GM23338 (cell line): ENCODE measurements at regions not wholly inside any gene's neighbourhood (a gene's known extent, or its start where the extent isn't known, plus 50 kb on each side); places are given as distances from the start of the nearest gene placed in this dataset.

Source experiments
- ATAC-seq: fragments of 200-7000 bp; cut with Tn5 transposase; 3 replicates; pipeline ENCODE4 v1.9.1; 2020
- DNase-seq: peaks from one replicate; pipeline ENCODE4 v3.0.0-alpha.2; 2015; ENCODE audit warnings: low spot score
- H2AFZ ChIP-seq: fragments of 200-600 bp; sonication (generic); 2 replicates; pipeline ENCODE4 v1.8.0; 2016; ENCODE audit warnings: antibody characterized with exemption, mild to moderate bottlenecking, moderate library complexity
- H3F3A ChIP-seq: fragments of 200-600 bp; sonication (generic); replicated peaks from 2 replicates; pipeline ENCODE4 v1.8.0; 2017; ENCODE audit warnings: antibody characterized with exemption, mixed run types, low read depth
- H3K27ac ChIP-seq: fragments of 200-600 bp; sonication (generic); 2 replicates; pipeline ENCODE4 v1.6.1; 2016; ENCODE audit warnings: low read depth
- H3K27me3 ChIP-seq: fragments of 200-600 bp; sonication (generic); 2 replicates; pipeline ENCODE4 v1.8.0; 2016; ENCODE audit warnings: mild to moderate bottlenecking, mixed run types, moderate library complexity; ENCODE audit not compliant: insufficient read depth
- H3K36me3 ChIP-seq: fragments of 200-600 bp; sonication (generic); 2 replicates; pipeline ENCODE4 v1.8.0; 2016; ENCODE audit warnings: mild to moderate bottlenecking; ENCODE audit not compliant: insufficient read depth
- H3K4me1 ChIP-seq: fragments of 200-600 bp; sonication (generic); 2 replicates; pipeline ENCODE4 v1.8.0; 2016; ENCODE audit warnings: mild to moderate bottlenecking, moderate library complexity; ENCODE audit not compliant: insufficient read depth
- H3K4me2 ChIP-seq: fragments of 200-600 bp; sonication (generic); 2 replicates; pipeline ENCODE4 v1.7.1; 2017; ENCODE audit warnings: mixed run types
- H3K4me3 ChIP-seq: fragments of 200-600 bp; sonication (generic); 2 replicates; pipeline ENCODE4 v1.6.1; 2016; ENCODE audit warnings: mixed run types
- H3K79me2 ChIP-seq: fragments of 200-600 bp; sonication (generic); replicated peaks from 2 replicates; pipeline ENCODE4 v1.8.0; 2017; ENCODE audit warnings: mild to moderate bottlenecking; ENCODE audit not compliant: insufficient read depth
- H3K9me2 ChIP-seq: fragments of 200-600 bp; sonication (generic); 2 replicates; pipeline ENCODE4 v1.8.0; 2017; ENCODE audit not compliant: insufficient read depth
- H4K20me1 ChIP-seq: fragments of 200-600 bp; sonication (generic); replicated peaks from 2 replicates; pipeline ENCODE4 v1.8.0; 2017; ENCODE audit warnings: mild to moderate bottlenecking; ENCODE audit not compliant: insufficient read depth
- H3K27ac Mint-ChIP-seq: 2 replicates; pipeline ENCODE4 v1.8.0; 2020; ENCODE audit warnings: inconsistent platforms, mild to moderate bottlenecking, moderate library complexity, mixed read lengths
- H3K27me3 Mint-ChIP-seq: 3 replicates; pipeline ENCODE4 v1.8.0; 2022; ENCODE audit warnings: low read depth, mild to moderate bottlenecking, moderate library complexity, mixed read lengths, inconsistent platforms; ENCODE audit not compliant: insufficient read depth, poor library complexity
- H3K36me3 Mint-ChIP-seq: 3 replicates; pipeline ENCODE4 v1.8.0; 2021; ENCODE audit warnings: low read depth, mild to moderate bottlenecking, inconsistent platforms, moderate library complexity, mixed read lengths
- H3K4me1 Mint-ChIP-seq: 3 replicates; pipeline ENCODE4 v1.8.0; 2020; ENCODE audit warnings: mild to moderate bottlenecking, inconsistent platforms, mixed read lengths
- H3K4me3 Mint-ChIP-seq: 3 replicates; pipeline ENCODE4 v1.8.0; 2021; ENCODE audit warnings: moderate library complexity, mild to moderate bottlenecking, inconsistent platforms, mixed read lengths
- H3K9me3 Mint-ChIP-seq: 3 replicates; pipeline ENCODE4 v1.8.0; 2020; ENCODE audit warnings: moderate library complexity, mild to moderate bottlenecking, inconsistent platforms, mixed read lengths
- CREB1 ChIP-seq: fragments of 250-450 bp; sonication (Bioruptor Pico); IDR thresholded peaks from 2 replicates; pipeline ENCODE4 v1.5.0; 2020; ENCODE audit warnings: low read depth, mild to moderate bottlenecking, moderate library complexity
- ETS1 ChIP-seq: IDR thresholded peaks from 2 replicates; pipeline ENCODE4 v1.6.1; 2016; ENCODE audit warnings: antibody characterized with exemption
- EZH2 ChIP-seq: fragments of 200-600 bp; sonication (generic); IDR thresholded peaks from one replicate; pipeline ENCODE4 v1.8.0; 2017; ENCODE audit warnings: antibody characterized with exemption, mild to moderate bottlenecking, low read depth; ENCODE audit not compliant: unreplicated experiment
- JUNB ChIP-seq: IDR thresholded peaks from one replicate; pipeline ENCODE4 v1.6.1; 2016; ENCODE audit warnings: antibody characterized with exemption; ENCODE audit not compliant: unreplicated experiment
- NANOG ChIP-seq: IDR thresholded peaks from 2 replicates; pipeline ENCODE4 v1.6.1; 2016; ENCODE audit warnings: antibody characterized with exemption, borderline replicate concordance
- POLR2AphosphoS5 ChIP-seq: IDR thresholded peaks from 2 replicates; pipeline ENCODE4 v1.6.1; 2016; ENCODE audit warnings: antibody characterized with exemption, low read depth
- STAT1 ChIP-seq: IDR thresholded peaks from one replicate; pipeline ENCODE4 v1.6.1; 2016; ENCODE audit warnings: antibody characterized with exemption; ENCODE audit not compliant: unreplicated experiment
- ZNF114 ChIP-seq: fragments of 250-450 bp; sonication (Bioruptor Pico); IDR thresholded peaks from 2 replicates; pipeline ENCODE4 v1.5.0; 2020; ENCODE audit warnings: mild to moderate bottlenecking, moderate library complexity
- ZNF331 ChIP-seq: fragments of 250-450 bp; sonication (Bioruptor Pico); IDR thresholded peaks from 2 replicates; pipeline ENCODE4 v1.5.0; 2020; ENCODE audit warnings: low read depth, mild to moderate bottlenecking, moderate library complexity
- TF ChIP-seq, protein P1 (sequence below), 2 experiments: fragments of 200-600 bp in 1 of 2; sonication (generic) in 1 of 2; conservative IDR thresholded peaks; 2 replicates each; pipeline versions ENCODE4 v1.5.1 to v1.6.1; 2016 to 2017; ENCODE audit warnings: antibody characterized with exemption in 2 of 2, low read depth in 2 of 2, mild to moderate bottlenecking in 2 of 2, moderate library complexity in 1 of 2

DNA sequence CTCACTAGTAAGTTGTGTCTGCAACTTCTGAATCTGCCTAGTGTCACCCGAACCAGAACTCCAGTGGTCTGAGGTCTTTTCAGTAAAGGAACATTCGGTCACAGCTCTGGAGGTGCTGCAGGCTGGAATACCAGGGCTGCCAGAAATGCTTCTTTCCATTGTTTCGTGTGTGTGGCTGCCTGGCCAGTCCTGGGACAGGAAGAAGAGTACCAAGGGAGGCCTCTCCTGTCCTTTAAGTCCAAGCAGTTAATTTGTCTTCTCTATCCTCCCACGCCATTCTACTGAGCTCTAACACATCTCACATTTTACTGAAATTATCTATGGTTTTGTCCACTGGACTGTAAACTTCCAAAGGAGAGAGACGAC is 196.0 kb downstream of the LNPK start:
- H3K27ac Mint-ChIP-seq = no peak overlapping the region
- Histone ChIP-seq H3K36me3 (no peaks in the 10 kb centered on the region), H3K79me2 (no peaks in the 10 kb centered on the region), H3K4me1 (no peaks in the 10 kb centered on the region), H3K27ac (no peak overlapping the region), H3K27me3 (no peaks in the 10 kb centered on the region), H3K4me3 (no peak overlapping the region), H3F3A (no peaks in the 10 kb centered on the region), H3K9me2 (no peaks in the 10 kb centered on the region), H3K4me2 (no peak overlapping the region), H4K20me1 (no peaks in the 10 kb centered on the region), H2AFZ (peak overlapping the region; percentile 9; the same call in 1 of the 2 replicates)
- TF ChIP-seq, protein P1, sequence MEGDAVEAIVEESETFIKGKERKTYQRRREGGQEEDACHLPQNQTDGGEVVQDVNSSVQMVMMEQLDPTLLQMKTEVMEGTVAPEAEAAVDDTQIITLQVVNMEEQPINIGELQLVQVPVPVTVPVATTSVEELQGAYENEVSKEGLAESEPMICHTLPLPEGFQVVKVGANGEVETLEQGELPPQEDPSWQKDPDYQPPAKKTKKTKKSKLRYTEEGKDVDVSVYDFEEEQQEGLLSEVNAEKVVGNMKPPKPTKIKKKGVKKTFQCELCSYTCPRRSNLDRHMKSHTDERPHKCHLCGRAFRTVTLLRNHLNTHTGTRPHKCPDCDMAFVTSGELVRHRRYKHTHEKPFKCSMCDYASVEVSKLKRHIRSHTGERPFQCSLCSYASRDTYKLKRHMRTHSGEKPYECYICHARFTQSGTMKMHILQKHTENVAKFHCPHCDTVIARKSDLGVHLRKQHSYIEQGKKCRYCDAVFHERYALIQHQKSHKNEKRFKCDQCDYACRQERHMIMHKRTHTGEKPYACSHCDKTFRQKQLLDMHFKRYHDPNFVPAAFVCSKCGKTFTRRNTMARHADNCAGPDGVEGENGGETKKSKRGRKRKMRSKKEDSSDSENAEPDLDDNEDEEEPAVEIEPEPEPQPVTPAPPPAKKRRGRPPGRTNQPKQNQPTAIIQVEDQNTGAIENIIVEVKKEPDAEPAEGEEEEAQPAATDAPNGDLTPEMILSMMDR (conservative IDR thresholded peaks at IDR 0.05; ENCODE audit: low read depth in 2 of 2) = no peak
- no peak for TF ChIP-seq ZNF114 (CRISPR knock-in tag)
- no peak overlapping the region for H3K4me3 Mint-ChIP-seq
- peaks cover 4% of the 10 kb centered on the region; the same call in 2 of the 3 replicates for H3K4me1 Mint-ChIP-seq
- no peaks in the 10 kb centered on the region for H3K9me3 Mint-ChIP-seq
- H3K36me3 Mint-ChIP-seq = no peaks in the 10 kb centered on the region
- peak; percentile 26 for DNase-seq
- no peaks in the 10 kb centered on the region for H3K27me3 Mint-ChIP-seq
- ATAC-seq = peak; percentile 44

- Mint-ChIP-seq H3K27me3 (no peaks in the 10 kb centered on the region), H3K4me3 (no peak overlapping the region), H3K36me3 (no peaks in the 10 kb centered on the region), H3K27ac (no peak overlapping the region), H3K4me1 (peaks cover 4% of the 10 kb centered on the region; the same call in 2 of the 3 replicates), H3K9me3 (no peaks in the 10 kb centered on the region)
- Histone ChIP-seq H3K79me2 (no peaks in the 10 kb centered on the region), H3F3A (no peaks in the 10 kb centered on the region), H3K9me2 (no peaks in the 10 kb centered on the region), H3K4me3 (no peak overlapping the region), H3K36me3 (no peaks in the 10 kb centered on the region), H3K4me2 (no peak overlapping the region), H4K20me1 (no peaks in the 10 kb centered on the region), H3K4me1 (no peaks in the 10 kb centered on the region), H3K27ac (no peak overlapping the region), H3K27me3 (no peaks in the 10 kb centered on the region), H2AFZ (peak overlapping the region; percentile 9; the same call in 1 of the 2 replicates)
- DNase-seq = no peak
- no peak for TF ChIP-seq NANOG
- no peak for TF ChIP-seq CREB1
- TF ChIP-seq ETS1 = no peak
- no peak for TF ChIP-seq EZH2
- no peak for TF ChIP-seq ZNF331 (CRISPR knock-in tag)
- no peak for TF ChIP-seq POLR2AphosphoS5
- no peak for TF ChIP-seq JUNB
- TF ChIP-seq, protein P1 (conservative IDR thresholded peaks at IDR 0.05; ENCODE audit: low read depth in 2 of 2) = no peak
- no peak for TF ChIP-seq STAT1
- no peak for ATAC-seq
Observed at GRCh38 chr2:175805442-175806124, 196.5 kb downstream of the LNPK start.
